Astrocyte of the cerebellum (primary cell): ENCODE measurements at regions not wholly inside any gene's neighbourhood (a gene's known extent, or its start where the extent isn't known, plus 50 kb on each side); places are given as distances from the start of the nearest gene placed in this dataset.
"Not testable (repeated sequence)": the region's sequence is repeated elsewhere in the genome, so short reads cannot be mapped to it uniquely, and the experiment has no call there.

Experiments
- DNase-seq: peaks from one replicate; pipeline ENCODE4 v3.0.0-alpha.2; 2011; ENCODE audit warnings: low read depth
- H3K4me3 ChIP-seq: 2 replicates; pipeline ENCODE4 v1.5.1; 2011; ENCODE audit warnings: mild to moderate bottlenecking, low read depth, low read length, moderate library complexity
- CTCF ChIP-seq: IDR thresholded peaks from 2 replicates; pipeline ENCODE4 v1.5.1; 2012; ENCODE audit warnings: low read length, low read depth, moderate library complexity, mild to moderate bottlenecking; ENCODE audit errors: missing control alignments
- in situ Hi-C: cut with HindIII; loops from 2 replicates; pipeline ENCODE4 v1.10.0; 2017; ENCODE audit warnings: low sequenced_read_pairs

- no peak for TF ChIP-seq CTCF
- in situ Hi-C loops = no loop called here
Observed at GRCh38 chr7:149683898-149684297, 89.5 kb downstream of the ZNF467 start.

GRCh38 chr7:149683181-149683580 is 90.2 kb downstream of the ZNF467 start:
- TF ChIP-seq CTCF = no peak
- no peak overlapping the region for H3K4me3 ChIP-seq
- no peak for DNase-seq
- in situ Hi-C loops = no loop called here

More at GRCh38 chr7:149683898-149684297, 89.5 kb downstream of the ZNF467 start:
- H3K4me3 ChIP-seq = no peak overlapping the region
- no peak for DNase-seq

- DNase-seq = no peak
- TF ChIP-seq CTCF = no peak
- in situ Hi-C loops = no loop called here
- H3K4me3 ChIP-seq = no peak overlapping the region
Observed at GRCh38 chr7:149682038-149682437, 91.3 kb downstream of the ZNF467 start.

DNA sequence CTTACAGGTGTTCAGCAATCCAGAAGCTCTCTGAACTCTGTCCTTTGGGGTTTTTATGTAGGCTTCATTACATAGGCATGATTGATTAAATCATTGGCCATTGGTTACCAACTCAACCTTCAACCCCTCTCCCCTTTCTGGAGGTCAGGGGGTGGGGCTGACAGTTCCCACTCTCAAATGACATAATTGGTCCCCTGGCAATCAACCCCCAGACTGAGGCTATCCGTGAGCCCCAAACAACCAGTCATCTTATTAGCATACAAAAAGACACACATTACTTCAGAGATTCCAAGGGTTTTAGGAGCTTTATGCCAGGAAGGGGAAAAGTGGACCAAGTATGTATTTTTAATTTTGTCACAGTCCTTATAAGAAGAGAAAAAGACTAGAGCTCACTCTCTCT is 92.1 kb downstream of the ZNF467 start:
- in situ Hi-C loops = no loop called here
- DNase-seq = no peak
- no peak for TF ChIP-seq CTCF
- H3K4me3 ChIP-seq = no peak overlapping the region

GRCh38 chr7:149680331-149681025 is 92.9 kb downstream of the ZNF467 start:
- no peak for DNase-seq
- H3K4me3 ChIP-seq = no peak overlapping the region
- in situ Hi-C loops = no loop called here
- no peak for TF ChIP-seq CTCF

DNA sequence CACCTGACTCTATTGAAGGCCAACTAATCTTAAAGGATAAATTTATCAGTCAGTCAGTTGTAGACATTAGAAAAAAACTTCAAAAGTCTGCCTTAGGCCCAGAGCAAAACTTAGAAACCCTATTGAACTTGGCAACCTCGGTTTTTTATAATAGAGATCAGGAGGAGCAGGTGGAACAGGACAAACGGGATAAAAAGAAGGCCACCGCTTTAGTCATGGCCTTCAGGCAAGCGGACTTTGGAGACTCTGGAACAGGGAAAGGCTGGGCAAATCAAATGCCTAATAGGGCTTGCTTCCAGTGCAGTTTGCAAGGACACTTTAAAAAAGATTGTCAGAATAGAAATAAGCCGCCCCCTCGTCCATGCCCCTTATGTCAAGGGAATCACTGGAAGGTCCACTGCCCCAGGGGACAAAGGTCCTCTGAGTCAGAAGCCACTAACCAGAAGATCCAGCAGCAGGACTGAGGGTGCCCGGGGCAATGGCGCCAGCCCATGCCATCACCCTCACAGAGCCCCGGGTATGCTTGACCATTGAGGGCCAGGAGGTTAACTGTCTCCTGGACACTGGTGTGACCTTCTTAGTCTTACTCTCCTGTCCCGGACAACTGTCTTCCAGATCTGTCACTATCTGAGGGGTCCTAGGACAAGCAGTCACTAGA is 98.5 kb downstream of the ZNF467 start:
- H3K4me3 ChIP-seq, DNase-seq, in situ Hi-C loops: not testable (repeated sequence)

DNA sequence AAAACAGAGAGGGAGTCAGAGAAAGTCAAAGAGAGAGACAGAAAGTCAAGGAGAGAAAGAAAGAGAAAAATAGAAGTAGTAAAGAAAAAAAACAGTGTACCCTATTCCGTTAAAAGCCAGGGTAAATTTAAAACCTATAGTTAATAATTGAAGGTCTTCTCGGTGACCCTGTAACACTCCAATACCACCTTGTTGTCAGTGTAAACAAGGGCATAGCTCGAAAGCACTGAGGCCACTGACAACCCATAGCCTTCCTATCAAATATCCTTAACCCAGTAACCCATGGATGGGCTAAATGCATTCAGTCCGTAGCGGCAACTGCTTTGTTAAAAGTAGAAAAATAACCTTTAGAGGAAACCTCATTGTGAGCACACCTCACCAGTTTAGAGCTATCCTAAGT is 100.4 kb downstream of the ZNF467 start:
- H3K4me3 ChIP-seq = no peak overlapping the region
- DNase-seq = no peak
- in situ Hi-C loops = no loop called here
- TF ChIP-seq CTCF = no peak
